Neuronal stem cell (in vitro differentiated cells): ENCODE measurements at regions not wholly inside any gene's neighbourhood (a gene's known extent, or its start where the extent isn't known, plus 50 kb on each side); places are given as distances from the start of the nearest gene placed in this dataset.

Experiments
- DNase-seq: peaks from one replicate; pipeline ENCODE4 v3.0.0-alpha.2; 2013; ENCODE audit warnings: low spot score
- H2AFZ ChIP-seq: one replicate; pipeline ENCODE4 v1.6.1; 2013; ENCODE audit warnings: mild to moderate bottlenecking, low read length, inconsistent platforms
- H2AK5ac ChIP-seq: 2 replicates; pipeline ENCODE4 v1.6.1; 2013; ENCODE audit warnings: low read depth, mild to moderate bottlenecking, inconsistent platforms, low read length, moderate library complexity, mixed read lengths
- H2BK120ac ChIP-seq: 2 replicates; pipeline ENCODE4 v1.6.1; 2013; ENCODE audit warnings: low read depth, mild to moderate bottlenecking, inconsistent platforms, low read length, moderate library complexity, mixed read lengths
- H2BK12ac ChIP-seq: one replicate; pipeline ENCODE4 v1.6.1; 2013; ENCODE audit warnings: low read length, inconsistent platforms
- H2BK15ac ChIP-seq: 2 replicates; pipeline ENCODE4 v1.6.1; 2013; ENCODE audit warnings: mild to moderate bottlenecking, low read length, inconsistent platforms, mixed read lengths
- H2BK5ac ChIP-seq: one replicate; pipeline ENCODE4 v1.6.1; 2013; ENCODE audit warnings: inconsistent platforms, mild to moderate bottlenecking, low read length, moderate library complexity
- H3K14ac ChIP-seq: one replicate; pipeline ENCODE4 v1.6.1; 2013; ENCODE audit warnings: low read length, inconsistent platforms
- H3K18ac ChIP-seq: 2 replicates; pipeline ENCODE4 v1.6.1; 2013; ENCODE audit warnings: low read length, inconsistent platforms
- H3K23ac ChIP-seq: 2 replicates; pipeline ENCODE4 v1.6.1; 2013; ENCODE audit warnings: low read depth, mild to moderate bottlenecking, mixed read lengths, low read length, inconsistent platforms; ENCODE audit not compliant: poor library complexity
- H3K27ac ChIP-seq: replicated peaks from 3 replicates; pipeline ENCODE4 v1.5.1; 2013; ENCODE audit warnings: low read length, inconsistent platforms
- H3K27me3 ChIP-seq, 3 experiments: 2 replicates each; pipeline ENCODE4 v1.6.1; 2013; ENCODE audit warnings: low read length in 3 of 3, mild to moderate bottlenecking in 2 of 3, inconsistent platforms in 1 of 3, low read depth in 1 of 3, mixed read lengths in 1 of 3, moderate library complexity in 1 of 3; ENCODE audit not compliant: control insufficient read depth in 3 of 3, insufficient read depth in 3 of 3
- H3K36me3 ChIP-seq, 2 donors: replicated peaks in 1 of 2; 2 replicates each; pipeline ENCODE4 v1.6.1; 2013; ENCODE audit warnings: low read length in 2 of 2; ENCODE audit not compliant: control insufficient read depth in 2 of 2, insufficient read depth in 2 of 2
- H3K4ac ChIP-seq: 2 replicates; pipeline ENCODE4 v1.6.1; 2013; ENCODE audit warnings: inconsistent platforms, mild to moderate bottlenecking, low read length, moderate library complexity
- H3K4me1 ChIP-seq, 2 donors: 1 replicate in 1 of 2; 2 replicates in 1 of 2; pipeline ENCODE4 v1.6.1; 2013; ENCODE audit warnings: low read length in 2 of 2, low read depth in 1 of 2; ENCODE audit not compliant: control insufficient read depth in 2 of 2, insufficient read depth in 1 of 2
- H3K4me2 ChIP-seq: one replicate; pipeline ENCODE4 v1.6.1; 2013; ENCODE audit warnings: mild to moderate bottlenecking, low read length, inconsistent platforms; ENCODE audit not compliant: insufficient read depth, poor library complexity, severe bottlenecking
- H3K4me3 ChIP-seq, 2 donors: 2 replicates each; pipeline ENCODE4 v1.5.1; 2013; ENCODE audit warnings: low read length in 2 of 2, mild to moderate bottlenecking in 2 of 2, inconsistent platforms in 1 of 2, moderate library complexity in 1 of 2
- H3K79me1 ChIP-seq: one replicate; pipeline ENCODE4 v1.6.1; 2013; ENCODE audit warnings: low read depth, mild to moderate bottlenecking, inconsistent platforms, low read length, moderate library complexity
- H3K9ac ChIP-seq: one replicate; pipeline ENCODE4 v1.6.1; 2013; ENCODE audit warnings: mild to moderate bottlenecking, low read depth, low read length, inconsistent platforms; ENCODE audit not compliant: poor library complexity
- H3K9me3 ChIP-seq, 2 donors: replicated peaks in 1 of 2; 2 replicates each; pipeline versions ENCODE3 to v1.6.1; 2013; ENCODE audit warnings: low read length in 2 of 2, mild to moderate bottlenecking in 2 of 2, inconsistent platforms in 1 of 2, low read depth in 1 of 2, mixed read lengths in 1 of 2, moderate library complexity in 1 of 2; ENCODE audit not compliant: control insufficient read depth in 2 of 2, insufficient read depth in 1 of 2
- H4K8ac ChIP-seq: one replicate; pipeline ENCODE4 v1.6.1; 2013; ENCODE audit warnings: low read depth, mild to moderate bottlenecking, inconsistent platforms, low read length, moderate library complexity
- H4K91ac ChIP-seq: one replicate; pipeline ENCODE4 v1.6.1; 2013; ENCODE audit warnings: low read length, low read depth, mild to moderate bottlenecking, inconsistent platforms; ENCODE audit not compliant: poor library complexity
- WGBS, 2 donors: extraction: QIAGEN DNeasy Blood & Tissue Kit; methylation state at CpG; one replicate each; pipeline ENCODE4 v1.1.7; 2013; ENCODE audit warnings: missing lambda C conversion rate in 2 of 2, mixed read lengths in 1 of 2; ENCODE audit not compliant: insufficient read length in 2 of 2, insufficient replicate concordance in 1 of 2; ENCODE audit errors: extremely low coverage in 2 of 2; 5-methylcytosine and 5-hydroxymethylcytosine counted together

DNA sequence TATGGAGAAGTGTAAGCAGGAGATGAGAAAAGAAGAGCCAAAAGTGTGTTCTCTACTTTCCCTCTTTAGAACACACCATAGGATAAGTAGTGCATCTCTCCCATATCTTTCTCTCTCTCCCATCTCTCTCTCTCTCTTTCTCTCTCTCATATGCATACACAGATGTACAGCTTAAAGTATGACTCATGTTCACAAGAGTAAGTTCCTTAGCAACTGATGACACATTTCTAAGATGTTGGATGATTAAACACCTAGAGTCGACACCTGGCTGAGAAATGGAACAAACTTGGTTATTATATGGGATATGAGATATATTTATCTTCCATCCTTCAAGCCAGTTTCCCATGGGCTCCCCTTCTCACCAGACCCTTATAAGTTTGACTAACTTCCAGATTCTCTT is 113.5 kb downstream of the TMEM132E start:
- Histone ChIP-seq H3K14ac (no peak overlapping the region), H2AFZ (no peak overlapping the region), H3K4me2 (no peak overlapping the region), H4K91ac (no peak overlapping the region), H3K23ac (no peak overlapping the region), H3K27me3 (no peaks in the 10 kb centered on the region), H4K8ac (no peak overlapping the region), H3K9me3 (no peaks in the 10 kb centered on the region), H3K4ac (no peak overlapping the region), H2BK12ac (no peak overlapping the region), H3K4me1 (no peaks in the 10 kb centered on the region), H2BK5ac (no peak overlapping the region), H2BK15ac (no peak overlapping the region), H2AK5ac (no peak overlapping the region), H2BK120ac (no peak overlapping the region), H3K79me1 (no peaks in the 10 kb centered on the region), H3K4me3 (no peak overlapping the region), H3K27ac (no peak overlapping the region), H3K9ac (no peak overlapping the region), H3K36me3 (no peaks in the 10 kb centered on the region), H3K18ac (no peak overlapping the region)
- no peak for DNase-seq
- WGBS, 2 donors, result no CpG with 5 or more reads among the region's 1 CpG
